ENCODE measurements at regions not wholly inside any gene's neighbourhood (a gene's known extent, or its start where the extent isn't known, plus 50 kb on each side); places are given as distances from the start of the nearest gene placed in this dataset.
"Not testable (repeated sequence)": the region's sequence is repeated elsewhere in the genome, so short reads cannot be mapped to it uniquely, and the experiment has no call there.

- no peak for DNase-seq (ENCODE audit: low read depth in 2 of 2)
Observed at GRCh38 chr3:152195206-152195605, 73.5 kb upstream of the MBNL1 start.

- no peak for DNase-seq (ENCODE audit: low read depth in 2 of 2)
Observed at GRCh38 chr3:152196782-152197181, 71.9 kb upstream of the MBNL1 start.

GRCh38 chr3:152197451-152197850 is 71.3 kb upstream of the MBNL1 start:
- DNase-seq (ENCODE audit: low read depth in 2 of 2): no peak

GRCh38 chr3:152197937-152198336 is 70.8 kb upstream of the MBNL1 start:
- no peak for DNase-seq (ENCODE audit: low read depth in 2 of 2)

GRCh38 chr3:152198665-152199064 is 70.1 kb upstream of the MBNL1 start:
- no peak for DNase-seq (ENCODE audit: low read depth in 2 of 2)

GRCh38 chr3:152199102-152199840 is 69.5 kb upstream of the MBNL1 start:
- DNase-seq (ENCODE audit: low read depth in 2 of 2): no peak

GRCh38 chr3:152200476-152201420 is 68.0 kb upstream of the MBNL1 start:
- DNase-seq (ENCODE audit: low read depth in 2 of 2): no peak

GRCh38 chr3:152202976-152203626 is 65.6 kb upstream of the MBNL1 start:
- no peak for DNase-seq (ENCODE audit: low read depth in 2 of 2)

- DNase-seq (ENCODE audit: low read depth in 2 of 2): peak; percentile 32 to 35
Observed at GRCh38 chr3:152203652-152204051, 65.1 kb upstream of the MBNL1 start.

GRCh38 chr3:152204218-152204617 is 64.5 kb upstream of the MBNL1 start:
- no peak for DNase-seq (ENCODE audit: low read depth in 2 of 2)

GRCh38 chr3:152205097-152205593 is 63.6 kb upstream of the MBNL1 start:
- no peak for DNase-seq (ENCODE audit: low read depth in 2 of 2)

- DNase-seq (ENCODE audit: low read depth in 2 of 2): no peak
Observed at GRCh38 chr3:152206243-152206760, 62.4 kb upstream of the MBNL1 start.

GRCh38 chr3:152208439-152208838 is 60.3 kb upstream of the MBNL1 start:
- DNase-seq (ENCODE audit: low read depth in 2 of 2): no peak

GRCh38 chr3:152209060-152209459 is 59.7 kb upstream of the MBNL1 start:
- no peak for DNase-seq (ENCODE audit: low read depth in 2 of 2)

- no peak for DNase-seq (ENCODE audit: low read depth in 2 of 2)
Observed at GRCh38 chr3:152209776-152210175, 59.0 kb upstream of the MBNL1 start.

- DNase-seq (ENCODE audit: low read depth in 2 of 2): no peak
Observed at GRCh38 chr3:152210697-152211096, 58.0 kb upstream of the MBNL1 start.

- no peak for DNase-seq (ENCODE audit: low read depth in 2 of 2)
Observed at GRCh38 chr3:152211655-152212054, 57.1 kb upstream of the MBNL1 start.

- DNase-seq (ENCODE audit: low read depth in 2 of 2): no peak
Observed at GRCh38 chr3:152213203-152213602, 55.5 kb upstream of the MBNL1 start.

GRCh38 chr3:152213938-152214337 is 54.8 kb upstream of the MBNL1 start:
- DNase-seq (ENCODE audit: low read depth in 2 of 2): no peak

- DNase-seq (ENCODE audit: low read depth in 2 of 2): not testable (repeated sequence)
Observed at GRCh38 chr3:152216960-152217865, 51.5 kb upstream of the MBNL1 start.

GRCh38 chr3:152218602-152219001 is 50.1 kb upstream of the MBNL1 start:
- no peak for DNase-seq (ENCODE audit: low read depth in 2 of 2)

All from fibroblast of skin of left quadriceps (primary cell).